Testis (tissue), 2 donors: ENCODE measurements at regions not wholly inside any gene's neighbourhood (a gene's known extent, or its start where the extent isn't known, plus 50 kb on each side); places are given as distances from the start of the nearest gene placed in this dataset.

Experiments used
- DNase-seq: peaks from one replicate; pipeline ENCODE4 v3.0.0-alpha.2; 2019
- H3K27ac ChIP-seq, 2 donors: fragments of 200-600 bp; sonication (generic); one replicate each; pipeline ENCODE4 v1.5.1; 2019
- H3K27me3 ChIP-seq: fragments of 200-600 bp; sonication (generic); one replicate; pipeline ENCODE4 v1.5.1; 2019
- H3K36me3 ChIP-seq: fragments of 200-600 bp; sonication (generic); one replicate; pipeline ENCODE4 v1.5.1; 2017; ENCODE audit warnings: low read depth; ENCODE audit errors: missing control alignments
- H3K4me1 ChIP-seq: fragments of 200-600 bp; sonication (generic); one replicate; pipeline ENCODE4 v1.5.1; 2019
- H3K4me3 ChIP-seq, 2 donors: fragments of 200-600 bp; sonication (generic); one replicate each; pipeline ENCODE4 v1.5.1; 2017 to 2019
- H3K9me3 ChIP-seq: fragments of 200-600 bp; sonication (generic); one replicate; pipeline ENCODE4 v1.5.1; 2017
- CTCF ChIP-seq, 3 experiments: fragments of 450-650 bp in 2 of 3; fragments of 200-600 bp in 1 of 3; sonication (generic) in 1 of 3; IDR thresholded peaks; one replicate each; pipeline ENCODE4 v1.5.1; 2016 to 2019; ENCODE audit warnings: antibody characterized with exemption in 3 of 3, mild to moderate bottlenecking in 2 of 3, moderate library complexity in 1 of 3
- POLR2A ChIP-seq: fragments of 450-650 bp; IDR thresholded peaks from one replicate; pipeline ENCODE4 v1.6.1; 2017; ENCODE audit warnings: antibody characterized with exemption, mild to moderate bottlenecking, moderate library complexity
- WGBS, 2 donors: methylation state at CpG; one replicate each; pipeline ENCODE4 v1.1.5; 2018; 5-methylcytosine and 5-hydroxymethylcytosine counted together
- intact Hi-C: fragments of 100-400 bp; cut with DNase I; formaldehyde crosslinking; loops from one replicate; pipeline ENCODE4 v1.15.1; 2023; ENCODE audit warnings: low total_unique reads

DNA sequence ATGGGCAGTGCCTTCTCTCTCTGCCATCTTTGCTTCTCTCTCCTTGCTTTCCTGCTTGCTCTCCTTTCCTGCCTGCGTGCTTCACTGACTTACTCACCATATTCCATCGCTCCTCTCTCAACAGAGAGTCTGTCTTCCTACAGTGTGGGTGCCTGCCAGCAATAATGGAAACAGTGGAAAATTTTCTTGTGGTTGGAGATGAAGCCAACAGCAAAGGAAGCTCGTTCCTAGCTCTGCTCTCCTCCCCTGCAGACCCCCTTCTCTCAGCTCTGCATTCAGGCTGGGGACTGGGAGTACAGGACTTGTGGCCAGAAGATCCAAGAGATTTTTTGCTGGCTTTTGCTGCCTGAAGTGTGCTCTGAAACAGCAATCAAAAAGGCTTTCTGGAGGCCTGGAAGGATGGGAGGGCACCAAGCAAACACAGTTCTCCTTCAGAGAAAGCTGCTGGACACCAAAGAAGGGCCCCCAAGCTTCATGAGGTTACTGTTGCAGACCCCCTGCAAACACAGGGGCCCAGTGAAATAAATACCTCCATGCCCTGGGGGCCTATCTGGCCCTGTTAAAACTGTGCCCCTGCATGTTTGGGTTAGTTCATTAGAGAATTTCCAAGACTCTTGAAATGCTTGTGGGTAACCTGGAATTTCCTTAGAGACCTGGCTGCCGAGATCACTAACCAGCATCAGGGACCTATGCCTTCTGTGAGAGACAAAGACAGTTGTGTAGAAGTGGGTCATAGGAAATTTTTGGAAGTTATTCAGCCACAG lies 149.9 kb upstream of the RASGRP1 start:
- H3K27ac ChIP-seq = no peak overlapping the region

DNA sequence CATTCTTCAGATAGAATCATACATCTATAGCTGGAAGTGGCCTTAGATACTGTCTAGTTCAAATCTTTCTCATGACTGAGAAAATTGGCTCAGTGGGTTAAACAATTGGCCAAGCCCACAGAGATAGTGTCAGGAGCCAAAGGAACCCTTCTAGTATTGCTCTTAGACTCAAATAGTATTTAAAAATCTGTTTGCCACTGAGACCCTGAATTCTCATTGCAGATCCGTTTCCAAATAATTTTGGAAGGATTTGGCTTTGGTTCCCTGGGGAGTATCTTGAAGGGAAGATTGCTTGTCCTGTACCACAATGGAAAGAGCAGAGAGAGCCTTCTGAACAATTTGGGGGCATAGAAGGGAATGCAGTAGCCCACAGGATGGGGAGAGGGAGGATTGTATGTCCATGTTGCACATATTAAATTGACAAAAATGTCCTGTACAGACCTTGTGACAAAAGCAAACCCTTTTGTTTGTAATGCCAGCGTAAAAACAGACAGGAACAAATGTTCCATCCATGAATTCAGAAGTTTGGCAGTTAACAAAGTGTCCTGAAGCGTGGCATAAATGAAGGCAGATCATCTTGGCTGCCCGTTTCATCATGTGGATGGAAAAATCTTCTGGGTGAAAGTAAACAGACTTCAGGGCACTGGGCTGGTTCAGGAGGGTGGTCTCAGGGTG lies 156.4 kb upstream of the RASGRP1 start:
- Histone ChIP-seq H3K4me3 (no peak overlapping the region), H3K4me1 (no peaks in the 10 kb centered on the region), H3K36me3 (no peaks in the 10 kb centered on the region), H3K9me3 (no peaks in the 10 kb centered on the region), H3K27ac (no peak overlapping the region), H3K27me3 (no peaks in the 10 kb centered on the region)
- DNase-seq = no peak
- TF ChIP-seq POLR2A = no peak
- TF ChIP-seq CTCF (IDR thresholded peaks at IDR 0.05) = no peak
- intact Hi-C loops = no loop called here
- WGBS, 2 donors = 82 to 87% methylated on average over 4 of the region's 4 CpGs

More for the DNA sequence above, 149.9 kb upstream of the RASGRP1 start:
- Histone ChIP-seq H3K9me3 (no peaks in the 10 kb centered on the region), H3K36me3 (no peaks in the 10 kb centered on the region), H3K4me1 (no peaks in the 10 kb centered on the region), H3K4me3 (no peak overlapping the region), H3K27me3 (no peaks in the 10 kb centered on the region)
- intact Hi-C loops = no loop called here
- DNase-seq = no peak
- no peak for TF ChIP-seq CTCF (IDR thresholded peaks at IDR 0.05)
- TF ChIP-seq POLR2A = no peak
- 51 to 58% methylated on average over 4 of the region's 4 CpGs for WGBS, 2 donors

DNA sequence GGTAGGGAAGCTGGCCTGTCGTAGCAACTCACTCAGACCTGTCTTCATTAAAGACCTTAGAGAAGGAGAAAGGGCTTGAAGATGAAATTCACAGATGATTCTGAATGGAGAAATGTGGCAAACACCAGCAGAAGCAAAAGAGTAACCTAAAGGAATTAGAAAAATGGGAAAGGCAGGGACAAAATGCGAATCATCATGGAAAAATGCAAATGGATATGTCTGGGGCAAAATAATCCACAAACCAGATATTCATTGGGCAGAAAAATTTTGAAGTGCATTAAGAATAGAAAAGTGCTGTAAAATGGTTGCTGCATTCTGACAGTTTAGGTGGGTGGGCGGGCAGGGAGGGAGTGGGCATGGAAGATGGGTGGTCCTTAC lies 156.9 kb upstream of the RASGRP1 start:
- no peak for DNase-seq
- Histone ChIP-seq H3K36me3 (no peaks in the 10 kb centered on the region), H3K4me1 (no peaks in the 10 kb centered on the region), H3K27ac (no peak overlapping the region), H3K4me3 (no peak overlapping the region), H3K9me3 (no peaks in the 10 kb centered on the region), H3K27me3 (no peaks in the 10 kb centered on the region)
- TF ChIP-seq CTCF (IDR thresholded peaks at IDR 0.05) = no peak
- no peak for TF ChIP-seq POLR2A
- 93 to 94% methylated on average over 3 of the region's 3 CpGs for WGBS, 2 donors
- intact Hi-C loops = no loop called here

- no peak for DNase-seq
- no peak for TF ChIP-seq POLR2A
- TF ChIP-seq CTCF (IDR thresholded peaks at IDR 0.05) = no peak
- intact Hi-C loops = no loop called here
- Histone ChIP-seq H3K4me1 (no peaks in the 10 kb centered on the region), H3K36me3 (no peaks in the 10 kb centered on the region), H3K9me3 (no peaks in the 10 kb centered on the region), H3K27me3 (no peaks in the 10 kb centered on the region), H3K4me3 (no peak overlapping the region), H3K27ac (no peak overlapping the region)
- WGBS, 2 donors = 85 to 91% methylated on average over 1 of the region's 1 CpG
Observed at GRCh38 chr15:38722236-38722635, 157.6 kb upstream of the RASGRP1 start.
